ENCODE measurements at regions not wholly inside any gene's neighbourhood (a gene's known extent, or its start where the extent isn't known, plus 50 kb on each side); places are given as distances from the start of the nearest gene placed in this dataset.

GRCh38 chr22:27476318-27476717 is 325.2 kb downstream of the MN1 start:
- DNase-seq (ENCODE audit: low read depth): no peak

GRCh38 chr22:27476729-27477128 is 324.8 kb downstream of the MN1 start:
- no peak for DNase-seq (ENCODE audit: low read depth)

GRCh38 chr22:27477171-27477570 is 324.4 kb downstream of the MN1 start:
- DNase-seq (ENCODE audit: low read depth): no peak

GRCh38 chr22:27480487-27480886 is 321.1 kb downstream of the MN1 start:
- DNase-seq (ENCODE audit: low read depth): no peak

- DNase-seq (ENCODE audit: low read depth): no peak
These were observed 319.2 kb downstream of the MN1 start for GRCh38 chr22:27482402-27482801.

- no peak for DNase-seq (ENCODE audit: low read depth)
These were observed 318.3 kb downstream of the MN1 start for GRCh38 chr22:27483095-27483785.

GRCh38 chr22:27485842-27486241 is 315.7 kb downstream of the MN1 start:
- no peak for DNase-seq (ENCODE audit: low read depth)

GRCh38 chr22:27487600-27488452 is 313.7 kb downstream of the MN1 start:
- DNase-seq (ENCODE audit: low read depth): no peak

- no peak for DNase-seq (ENCODE audit: low read depth)
These were observed 312.9 kb downstream of the MN1 start for GRCh38 chr22:27488456-27489177.

GRCh38 chr22:27489178-27489675 is 312.3 kb downstream of the MN1 start:
- no peak for DNase-seq (ENCODE audit: low read depth)

GRCh38 chr22:27490080-27490479 is 311.5 kb downstream of the MN1 start:
- no peak for DNase-seq (ENCODE audit: low read depth)

- DNase-seq (ENCODE audit: low read depth): no peak
These were observed 309.7 kb downstream of the MN1 start for GRCh38 chr22:27491888-27492287.

GRCh38 chr22:27492566-27493201 is 308.9 kb downstream of the MN1 start:
- DNase-seq (ENCODE audit: low read depth): no peak

GRCh38 chr22:27493796-27494195 is 307.8 kb downstream of the MN1 start:
- DNase-seq (ENCODE audit: low read depth): no peak

- no peak for DNase-seq (ENCODE audit: low read depth)
These were observed 306.8 kb downstream of the MN1 start for GRCh38 chr22:27494785-27495184.

GRCh38 chr22:27495325-27495724 is 306.2 kb downstream of the MN1 start:
- no peak for DNase-seq (ENCODE audit: low read depth)

- no peak for DNase-seq (ENCODE audit: low read depth)
These were observed 302.4 kb downstream of the MN1 start for GRCh38 chr22:27499121-27499520.

GRCh38 chr22:27501191-27501936 is 300.2 kb downstream of the MN1 start:
- no peak for DNase-seq (ENCODE audit: low read depth)

- no peak for DNase-seq (ENCODE audit: low read depth)
These were observed 299.2 kb downstream of the MN1 start for GRCh38 chr22:27502327-27502726.

- DNase-seq (ENCODE audit: low read depth): no peak
These were observed 296.9 kb downstream of the MN1 start for GRCh38 chr22:27504360-27505253.
